ENCODE measurements at regions not wholly inside any gene's neighbourhood (a gene's known extent, or its start where the extent isn't known, plus 50 kb on each side); places are given as distances from the start of the nearest gene placed in this dataset.
A peak's percentile ranks its signal among the peaks of the same experiment; 100 is the strongest.
"Not testable (repeated sequence)": the region's sequence is repeated elsewhere in the genome, so short reads cannot be mapped to it uniquely, and the experiment has no call there.

DNA sequence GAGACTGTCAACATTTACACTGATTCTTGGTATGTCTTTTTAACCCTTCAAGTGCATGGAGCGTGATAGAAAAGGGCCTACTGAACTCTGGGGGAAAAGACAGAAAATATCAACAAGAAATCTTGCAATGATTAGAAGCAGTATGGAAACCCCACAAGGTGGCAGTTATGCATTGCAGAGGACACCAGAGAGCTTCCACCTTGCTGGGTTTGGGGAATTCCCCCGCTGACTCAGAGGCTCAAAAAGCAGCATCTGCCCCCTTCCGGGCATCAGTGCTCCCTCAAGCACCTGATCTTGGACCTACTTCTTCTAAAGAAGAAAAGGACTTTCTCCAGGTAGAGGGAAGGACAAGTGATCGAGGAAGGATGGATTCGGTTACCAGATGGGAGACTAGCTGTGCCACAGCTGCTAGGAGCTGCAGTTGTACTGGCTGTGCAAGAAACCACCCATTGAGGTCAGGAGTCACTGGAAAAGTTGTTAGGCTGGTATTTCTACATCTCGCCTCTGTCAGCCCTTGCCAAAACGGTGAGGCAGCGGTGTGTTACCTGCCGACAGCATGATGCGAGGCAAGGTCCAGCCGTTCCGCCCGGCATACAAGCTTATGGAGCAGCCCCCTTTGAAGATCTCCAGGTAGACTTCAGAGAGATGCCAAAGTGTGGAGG is 102.8 kb upstream of the OSBPL11 start:
- DNase-seq = peak; percentile 71

DNA sequence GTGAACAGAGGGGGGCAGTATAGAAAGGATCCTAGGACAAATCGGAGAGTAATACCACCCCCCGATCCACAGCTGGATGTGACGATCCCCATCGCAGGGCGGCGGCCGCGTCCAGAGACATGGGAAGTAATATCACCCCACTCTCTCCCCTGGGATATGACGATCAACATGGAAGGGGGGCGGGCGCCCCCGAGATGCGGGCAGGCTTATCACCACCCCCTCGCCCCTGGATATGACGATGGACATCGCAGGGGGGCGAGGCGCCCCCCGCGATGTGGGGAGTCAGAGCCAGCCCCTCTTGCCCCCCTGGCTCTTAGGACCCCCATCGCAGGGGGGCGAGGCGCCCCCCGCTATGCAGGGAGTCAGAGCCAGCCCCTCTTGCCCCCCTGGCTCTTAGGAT is 120.4 kb upstream of the OSBPL11 start:
- no peak for DNase-seq

DNA sequence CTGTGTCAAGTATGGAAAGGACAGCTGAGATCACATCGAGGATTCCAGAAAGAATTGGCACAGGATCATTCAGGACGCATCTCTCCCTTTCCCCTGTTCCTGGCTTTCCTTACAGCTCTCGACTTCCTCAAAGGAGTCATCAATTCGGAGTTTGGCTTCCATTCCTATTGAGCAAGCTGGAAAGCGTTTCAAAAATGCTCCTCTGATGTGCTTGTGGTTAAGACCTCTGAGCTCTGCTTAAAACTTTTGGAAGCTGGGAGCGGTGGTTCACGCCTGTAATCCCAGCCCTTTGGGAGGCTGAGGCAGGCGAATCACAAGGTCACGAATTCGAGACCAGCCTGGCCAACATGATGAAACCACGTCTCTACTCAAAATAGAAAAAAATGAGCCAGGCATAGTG is 136.9 kb upstream of the OSBPL11 start:
- DNase-seq = not testable (repeated sequence)

DNA sequence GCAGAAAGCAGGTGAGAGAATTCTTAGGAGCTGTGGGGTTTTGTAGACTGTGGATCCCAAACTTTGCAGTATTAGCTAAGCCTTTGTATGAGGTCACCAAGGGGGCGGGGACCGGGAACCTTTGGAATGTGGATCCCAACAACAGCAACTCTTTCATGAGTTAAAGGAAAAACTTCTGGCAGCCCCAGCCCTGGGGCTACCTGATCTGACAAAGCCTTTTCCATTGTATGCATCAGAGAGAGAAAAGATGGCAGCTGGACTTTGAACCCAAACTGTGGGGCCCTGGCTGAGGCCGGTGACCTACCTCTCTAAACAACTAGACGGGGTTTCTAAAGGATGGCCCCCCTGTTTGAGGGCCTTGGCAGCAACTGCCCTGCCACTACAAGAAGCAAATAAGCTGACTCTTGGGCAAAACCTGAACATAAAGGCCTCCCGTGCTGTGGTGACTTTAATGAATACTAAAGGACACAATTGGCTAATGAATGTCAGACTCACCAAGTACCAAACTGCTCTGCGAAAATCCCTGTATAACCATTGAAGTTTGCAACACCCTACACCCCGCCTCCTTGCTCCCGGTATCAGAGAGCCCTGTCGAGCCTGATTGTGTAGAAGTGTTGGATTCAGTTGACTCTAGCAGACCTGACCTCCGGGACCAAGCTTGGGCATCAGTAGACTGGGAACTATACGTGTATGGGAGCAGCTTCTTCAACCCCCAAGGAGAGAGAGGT is 146.9 kb upstream of the OSBPL11 start:
- not testable (repeated sequence) for DNase-seq

GRCh38 chr3:125742845-125743244 is 147.5 kb upstream of the OSBPL11 start:
- peak; percentile 61 for DNase-seq

DNA sequence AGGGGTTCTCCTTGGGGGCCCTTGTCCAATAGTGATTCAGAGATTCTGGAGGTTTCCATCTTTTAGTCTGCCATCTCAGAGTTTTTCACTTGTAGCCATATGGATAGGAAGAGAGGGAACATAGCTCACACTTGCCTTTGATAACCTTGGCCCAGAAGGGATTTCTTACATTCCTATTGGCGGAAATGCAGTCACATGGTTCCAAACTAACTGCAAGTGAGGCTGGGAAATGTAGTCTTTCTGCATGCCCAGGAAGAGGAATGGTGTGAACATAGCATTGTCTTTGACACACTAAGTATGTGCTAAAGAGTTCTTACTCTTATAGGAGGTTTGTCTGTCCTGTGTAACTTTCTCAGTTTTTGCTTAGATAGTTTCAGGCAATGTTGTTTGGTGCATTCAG is 161.8 kb upstream of the OSBPL11 start:
- DNase-seq = not testable (repeated sequence)

GRCh38 chr3:125758641-125759130 is 163.4 kb upstream of the OSBPL11 start:
- not testable (repeated sequence) for DNase-seq

DNA sequence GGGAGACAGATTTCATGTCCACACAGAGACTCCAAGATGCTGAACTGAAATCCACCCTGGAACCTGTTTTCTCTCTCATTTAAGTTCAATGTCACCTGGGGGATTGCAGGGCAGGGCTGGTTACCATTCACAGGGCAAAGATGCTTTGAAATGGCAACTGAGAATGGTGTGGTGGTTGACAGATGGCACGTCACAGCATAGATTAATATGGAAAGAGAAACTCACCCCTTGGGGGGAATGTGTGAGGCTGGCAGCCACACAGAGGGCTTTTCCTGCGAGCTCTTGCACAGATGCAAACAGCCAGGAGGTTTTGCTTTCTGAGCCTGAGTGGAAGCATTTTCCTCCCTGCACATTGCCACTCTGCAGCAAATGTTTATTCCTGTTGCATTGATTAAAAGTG is 167.3 kb upstream of the OSBPL11 start:
- DNase-seq = not testable (repeated sequence)

DNA sequence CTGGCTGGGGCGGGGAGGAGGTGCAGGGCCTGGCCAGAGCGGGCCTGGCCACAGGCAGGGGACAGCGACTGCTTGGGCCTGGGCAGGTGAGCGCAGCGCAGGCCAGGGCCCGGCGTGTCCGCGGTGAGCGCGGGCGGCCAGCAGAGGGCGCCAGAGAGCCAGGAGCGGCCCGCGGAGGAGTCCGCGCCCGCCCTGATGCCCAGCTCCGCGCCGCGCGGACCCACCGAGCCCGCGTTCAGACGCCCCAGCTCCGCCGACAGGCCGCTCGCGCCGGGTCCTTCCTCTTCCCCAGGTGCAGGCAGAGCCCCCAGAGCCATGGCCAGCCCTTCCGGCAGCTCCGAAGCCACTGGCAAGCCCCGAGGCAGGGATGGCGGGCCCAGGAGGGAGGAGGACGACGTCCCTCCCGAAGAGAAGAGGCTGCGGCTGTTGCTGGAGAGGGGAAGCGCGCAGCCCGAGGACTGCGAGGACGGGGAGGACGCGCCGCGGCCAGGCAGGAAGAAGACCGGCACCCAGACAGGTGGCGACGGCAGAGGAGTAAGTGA is 171.1 kb upstream of the OSBPL11 start:
- peak; percentile 74 for DNase-seq

DNA sequence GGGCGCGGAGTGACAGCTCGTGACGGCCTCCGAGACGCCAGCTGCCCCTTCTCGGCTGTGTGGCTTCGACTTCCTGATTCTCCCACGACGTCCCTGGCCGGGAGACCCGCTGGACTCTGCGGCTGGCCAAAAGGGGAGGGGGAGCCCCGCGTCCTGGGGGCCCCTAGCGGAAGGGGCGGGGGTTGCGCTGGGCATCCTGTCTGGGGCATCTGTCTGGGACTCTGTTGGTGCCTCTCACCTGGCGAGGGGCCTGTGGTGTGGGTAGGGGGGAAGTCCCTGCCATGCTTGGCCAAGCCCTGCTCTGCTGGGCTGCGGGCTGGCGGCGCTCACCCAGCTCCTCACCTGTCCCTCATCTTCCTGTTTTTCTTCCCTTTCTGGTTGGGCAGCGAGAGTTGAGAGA is 171.6 kb upstream of the OSBPL11 start:
- peak; percentile 20 for DNase-seq

GRCh38 chr3:125767641-125768040 is 172.3 kb upstream of the OSBPL11 start:
- DNase-seq = no peak

GRCh38 chr3:125768821-125769220 is 173.5 kb upstream of the OSBPL11 start:
- DNase-seq = not testable (repeated sequence)

DNA sequence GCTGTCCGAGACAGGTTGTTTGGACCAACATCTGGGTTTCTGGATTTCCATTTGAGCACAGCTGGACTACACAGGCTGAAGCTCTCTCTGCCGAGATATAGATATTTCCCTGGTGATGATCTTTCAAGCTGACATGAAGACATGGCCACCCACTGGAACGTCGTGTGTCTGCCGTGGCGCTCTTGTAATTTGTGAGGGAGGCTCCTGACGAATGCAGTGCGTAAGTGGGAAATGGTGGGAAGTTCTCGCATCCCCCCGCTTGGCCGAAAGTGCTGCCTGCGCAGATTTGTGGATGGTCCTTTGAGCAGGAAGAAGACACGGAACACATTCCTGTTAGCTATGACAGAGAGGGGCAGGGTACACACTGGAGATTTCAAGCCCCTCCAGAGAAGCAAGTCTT is 176.2 kb upstream of the OSBPL11 start:
- not testable (repeated sequence) for DNase-seq

GRCh38 chr3:125774433-125775034 is 179.2 kb upstream of the OSBPL11 start:
- not testable (repeated sequence) for DNase-seq

DNA sequence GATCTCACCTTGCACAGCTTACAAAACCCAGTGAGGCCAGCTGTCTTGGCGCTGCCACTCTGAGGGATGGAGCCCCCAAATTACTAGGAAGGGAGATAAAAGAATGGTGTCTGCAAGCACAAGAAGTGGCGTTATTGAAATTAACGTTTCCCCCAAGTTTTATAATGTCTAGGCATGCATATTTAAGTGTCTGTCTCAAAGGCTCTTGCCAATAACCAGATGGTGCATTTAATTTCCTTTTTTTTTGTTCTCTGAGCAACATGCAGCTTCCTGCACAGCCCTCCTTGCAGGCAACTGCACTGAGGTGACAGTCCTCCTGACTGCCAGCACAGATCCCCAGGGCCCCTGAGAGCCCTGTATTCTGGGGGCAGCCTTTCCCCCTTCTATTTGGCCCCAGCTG is 179.8 kb upstream of the OSBPL11 start:
- DNase-seq = not testable (repeated sequence)

- DNase-seq = not testable (repeated sequence)
Observed at GRCh38 chr3:125775606-125776294, 180.5 kb upstream of the OSBPL11 start.

GRCh38 chr3:125779276-125779675 is 184.0 kb upstream of the OSBPL11 start:
- not testable (repeated sequence) for DNase-seq

GRCh38 chr3:125779918-125780317 is 184.6 kb upstream of the OSBPL11 start:
- DNase-seq = not testable (repeated sequence)

DNA sequence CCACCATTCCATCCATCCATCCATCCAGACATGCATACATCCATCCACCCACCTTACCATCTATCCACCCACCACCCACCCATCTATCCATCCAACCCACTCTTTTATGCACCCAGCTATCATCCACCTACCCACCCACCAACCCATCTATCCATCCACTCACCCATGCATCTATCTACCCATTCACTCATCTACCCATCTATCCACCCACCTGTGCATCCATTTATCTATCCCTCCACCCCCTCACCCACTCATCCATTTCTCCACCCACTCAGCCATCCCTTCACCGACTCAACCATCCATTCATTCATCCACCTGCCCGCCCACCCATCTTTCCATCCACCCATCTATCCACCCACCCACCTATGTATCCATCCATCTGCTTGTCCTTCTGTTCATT is 186.4 kb upstream of the OSBPL11 start:
- not testable (repeated sequence) for DNase-seq

- not testable (repeated sequence) for DNase-seq
Observed at GRCh38 chr3:125790312-125790711, 178.7 kb upstream of the ROPN1B start.

DNA sequence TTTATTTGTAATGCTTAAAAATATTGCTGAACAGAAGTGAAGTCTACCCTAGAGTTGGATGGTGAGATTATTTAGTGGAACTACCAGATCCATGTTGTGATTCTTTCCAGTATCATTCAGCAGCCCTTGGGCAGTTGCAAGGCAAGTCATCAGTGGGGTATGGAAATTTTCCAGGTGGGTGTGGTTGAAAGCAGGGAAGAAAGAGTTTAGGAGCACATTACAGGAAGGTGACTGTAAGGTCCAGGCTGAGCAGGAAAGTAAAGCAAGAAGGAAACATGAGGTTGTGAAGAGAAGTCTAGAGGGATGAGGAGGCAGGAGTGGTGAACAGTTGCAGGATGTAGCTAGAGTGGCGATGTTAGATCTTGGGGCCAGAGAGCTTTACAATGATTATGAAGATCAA is 178.0 kb upstream of the ROPN1B start:
- not testable (repeated sequence) for DNase-seq

GRCh38 chr3:125810010-125810409 is 159.0 kb upstream of the ROPN1B start:
- DNase-seq = not testable (repeated sequence)

DNA sequence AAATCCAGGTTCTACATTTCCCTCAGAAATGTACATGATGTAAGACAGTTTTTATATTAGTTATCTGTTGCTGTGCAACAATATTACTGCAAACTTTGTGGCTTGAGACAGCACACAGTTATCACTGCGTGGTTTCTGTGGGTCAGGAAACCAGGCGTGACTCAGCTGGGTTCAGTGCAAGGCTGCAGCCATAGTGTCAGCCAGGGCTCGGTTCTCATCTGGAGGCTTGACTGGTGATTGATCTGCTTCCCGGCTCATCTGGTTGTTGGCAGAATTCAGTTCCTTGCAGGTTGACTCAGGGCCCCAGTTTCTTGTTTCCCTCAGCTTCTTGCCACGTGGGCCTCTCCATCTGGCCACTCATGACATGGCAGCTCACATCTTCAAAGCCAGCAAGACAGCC is 146.8 kb upstream of the ROPN1B start:
- DNase-seq = peak; percentile 62
